HepG2 (cell line): ENCODE measurements at regions not wholly inside any gene's neighbourhood (a gene's known extent, or its start where the extent isn't known, plus 50 kb on each side); places are given as distances from the start of the nearest gene placed in this dataset.

Source experiments
- ATAC-seq: fragments of 200-7000 bp; cut with Tn5 transposase; 3 replicates; pipeline ENCODE4 v1.9.1; 2020; ENCODE audit warnings: mild to moderate bottlenecking, moderate library complexity
- BruUV-seq: library from RNA; stranded (reverse); fragments of 400-500 nt; replicated peaks from 2 replicates; lab custom pipeline; 2021; lab: Mats Ljungman, UMichigan
- CTCF ChIA-PET: fragments of 300-600 bp; formaldehyde crosslinking; extraction: SDS; loops from one replicate; lab custom pipeline; 2021; ENCODE audit warnings: low total read pairs, inconsistent platforms, low intra/inter-chr PET ratio; lab: Yijun Ruan, JAX
- POLR2A ChIA-PET: fragments of 350-600 bp; sonication (Branson Sonifier 250); formaldehyde crosslinking; loops from one replicate; lab custom pipeline; 2020; ENCODE audit warnings: antibody characterized with exemption, inconsistent platforms; lab: Yijun Ruan, JAX
- DNase-seq: peaks from one replicate; pipeline ENCODE4 v3.0.0-alpha.2; 2015; ENCODE audit warnings: low spot score
- FAIRE-seq: peaks from 3 replicates; lab custom pipeline; 2011; peaks lifted over from hg19 to GRCh38; lab: Jason Lieb, UNC
- H2AFZ ChIP-seq: one replicate; pipeline ENCODE4 v1.6.1; 2011; ENCODE audit warnings: low read length, inconsistent platforms
- H3K27ac ChIP-seq: fragments of 300-600 bp; 3 replicates; pipeline ENCODE4 v1.8.0; 2011; ENCODE audit warnings: mixed run types, mild to moderate bottlenecking, mixed read lengths, low read length, inconsistent platforms; ENCODE audit not compliant: insufficient read depth; ENCODE audit errors: extremely low read length
- H3K27me3 ChIP-seq, 2 experiments: fragments of 200-600 bp in 1 of 2; 2 replicates in 1 of 2; 3 replicates in 1 of 2; pipeline versions ENCODE4 v1.6.0 to v1.8.0; 2011; ENCODE audit warnings: low read length in 2 of 2, mild to moderate bottlenecking in 2 of 2, moderate library complexity in 2 of 2, inconsistent platforms in 1 of 2; ENCODE audit not compliant: insufficient read depth in 2 of 2, control insufficient read depth in 1 of 2
- H3K36me3 ChIP-seq, 2 experiments: fragments of 200-600 bp in 1 of 2; replicated peaks in 1 of 2; 2 replicates in 1 of 2; 3 replicates in 1 of 2; pipeline versions ENCODE4 v1.5.1 to v1.8.0; 2011; ENCODE audit warnings: low read length in 2 of 2, inconsistent platforms in 1 of 2; ENCODE audit not compliant: insufficient read depth in 2 of 2, control insufficient read depth in 1 of 2
- H3K4me1 ChIP-seq: 2 replicates; pipeline ENCODE4 v1.5.1; 2012; ENCODE audit warnings: low read length, inconsistent platforms; ENCODE audit not compliant: insufficient read depth
- H3K4me2 ChIP-seq: 2 replicates; pipeline ENCODE4 v1.6.0; 2011; ENCODE audit warnings: low read depth, low read length, inconsistent platforms
- H3K4me3 ChIP-seq, 3 experiments: fragments of 200-600 bp in 1 of 3; sonication (generic), shearing (Covaris generic) in 1 of 3; replicated peaks in 1 of 3; 2 replicates each; pipeline ENCODE4 v1.5.1; 2011 to 2016; ENCODE audit warnings: low read length in 3 of 3, inconsistent platforms in 2 of 3, low read depth in 2 of 3, mild to moderate bottlenecking in 2 of 3, control low read depth in 1 of 3, mixed read lengths in 1 of 3; ENCODE audit not compliant: insufficient read depth in 1 of 3
- H3K79me2 ChIP-seq: one replicate; pipeline ENCODE4 v1.6.1; 2011; ENCODE audit warnings: low read length, inconsistent platforms; ENCODE audit not compliant: insufficient read depth
- H3K9ac ChIP-seq: 2 replicates; pipeline ENCODE4 v1.6.0; 2011; ENCODE audit warnings: mild to moderate bottlenecking, low read depth, low read length, inconsistent platforms; ENCODE audit not compliant: insufficient read depth
- H3K9me3 ChIP-seq: 2 replicates; pipeline ENCODE4 v1.5.1; 2012; ENCODE audit warnings: mild to moderate bottlenecking, low read length
- H4K20me1 ChIP-seq: 2 replicates; pipeline ENCODE4 v1.6.0; 2011; ENCODE audit warnings: inconsistent platforms, mild to moderate bottlenecking, low read length, moderate library complexity; ENCODE audit not compliant: insufficient read depth
- ARNTL ChIP-seq: sonication (generic); formaldehyde crosslinking; IDR thresholded peaks from 2 replicates; pipeline ENCODE4 v1.4.0; 2020; ENCODE audit warnings: mild to moderate bottlenecking, missing genetic modification reagents
- FOXA3 ChIP-seq: IDR thresholded peaks from 2 replicates; pipeline ENCODE4 v1.6.1; 2016; ENCODE audit warnings: missing genetic modification reagents, missing compliant biosample characterization
- KMT2A ChIP-seq: sonication (generic); formaldehyde crosslinking; IDR thresholded peaks from 2 replicates; pipeline ENCODE4 v1.4.0; 2020; ENCODE audit warnings: missing genetic modification reagents
- NCOR1 ChIP-seq: fragments of 200-600 bp; sonication (generic); IDR thresholded peaks from 2 replicates; pipeline ENCODE4 v1.7.0; 2017; ENCODE audit warnings: antibody characterized with exemption, low read length, borderline replicate concordance
- PHF5A ChIP-seq: IDR thresholded peaks from one replicate; pipeline ENCODE4 v1.6.1; 2018; ENCODE audit warnings: low read depth, missing genetic modification reagents; ENCODE audit not compliant: unreplicated experiment
- STAT5B ChIP-seq: sonication (generic); formaldehyde crosslinking; IDR thresholded peaks from 2 replicates; pipeline ENCODE4 v1.4.0; 2020; ENCODE audit warnings: missing genetic modification reagents
- ZNF274 ChIP-seq: sonication (generic); formaldehyde crosslinking; IDR thresholded peaks from 2 replicates; pipeline ENCODE4 v1.5.1; 2020; ENCODE audit warnings: mild to moderate bottlenecking, missing genetic modification reagents
- WGBS: methylation state at CpG from one replicate; pipeline ENCODE4 v1.1.6; 2017; ENCODE audit warnings: low lambda C conversion rate; 5-methylcytosine and 5-hydroxymethylcytosine counted together
- in situ Hi-C: cut with HindIII; loops from 2 replicates; pipeline ENCODE4 v1.10.0; 2017; ENCODE audit warnings: low pct_unique_long_range_greater_than_20kb; ENCODE audit not compliant: extremely low pct_ligation_motif_present
- intact Hi-C: fragments of 100-400 bp; cut with micrococcal nuclease; formaldehyde crosslinking; loops from one replicate; pipeline ENCODE4 v1.10.0; 2022; ENCODE audit not compliant: unreplicated experiment
- TF ChIP-seq, protein P1 (sequence below), 2 experiments: IDR thresholded peaks; 2 replicates each; pipeline ENCODE4 v1.6.1; 2011 to 2012; ENCODE audit warnings: low read length in 2 of 2, borderline replicate concordance in 1 of 2, low read depth in 1 of 2, mild to moderate bottlenecking in 1 of 2, moderate library complexity in 1 of 2
- TF ChIP-seq, protein P2 (sequence below), 2 experiments: fragments of 450-650 bp in 1 of 2; sonication (generic) in 1 of 2; formaldehyde crosslinking; IDR thresholded peaks; 2 replicates each; pipeline versions ENCODE4 v1.5.0 to v1.8.0; 2020 to 2022; ENCODE audit warnings: mild to moderate bottlenecking in 1 of 2, missing genetic modification reagents in 1 of 2

DNA sequence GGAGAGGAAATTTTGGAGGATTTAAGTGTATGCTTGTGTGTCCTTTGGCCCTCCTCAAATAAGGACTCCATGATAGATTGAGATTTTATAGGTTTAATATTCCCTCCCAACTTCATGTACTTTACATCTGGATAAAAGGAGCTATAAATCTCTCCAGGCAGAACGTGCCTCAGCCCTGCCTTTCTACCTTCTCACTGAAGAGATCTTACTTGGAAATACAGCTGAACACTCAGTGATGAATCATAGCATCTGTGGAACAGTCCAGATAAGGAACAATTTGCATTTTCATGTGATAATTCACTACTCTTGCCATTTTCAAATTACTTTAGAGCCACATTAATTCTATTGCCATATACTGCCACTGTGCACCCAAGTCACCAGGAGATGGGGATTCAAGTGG, 364.6 kb upstream of the PODXL start (continued):
- TF ChIP-seq, protein P1, sequence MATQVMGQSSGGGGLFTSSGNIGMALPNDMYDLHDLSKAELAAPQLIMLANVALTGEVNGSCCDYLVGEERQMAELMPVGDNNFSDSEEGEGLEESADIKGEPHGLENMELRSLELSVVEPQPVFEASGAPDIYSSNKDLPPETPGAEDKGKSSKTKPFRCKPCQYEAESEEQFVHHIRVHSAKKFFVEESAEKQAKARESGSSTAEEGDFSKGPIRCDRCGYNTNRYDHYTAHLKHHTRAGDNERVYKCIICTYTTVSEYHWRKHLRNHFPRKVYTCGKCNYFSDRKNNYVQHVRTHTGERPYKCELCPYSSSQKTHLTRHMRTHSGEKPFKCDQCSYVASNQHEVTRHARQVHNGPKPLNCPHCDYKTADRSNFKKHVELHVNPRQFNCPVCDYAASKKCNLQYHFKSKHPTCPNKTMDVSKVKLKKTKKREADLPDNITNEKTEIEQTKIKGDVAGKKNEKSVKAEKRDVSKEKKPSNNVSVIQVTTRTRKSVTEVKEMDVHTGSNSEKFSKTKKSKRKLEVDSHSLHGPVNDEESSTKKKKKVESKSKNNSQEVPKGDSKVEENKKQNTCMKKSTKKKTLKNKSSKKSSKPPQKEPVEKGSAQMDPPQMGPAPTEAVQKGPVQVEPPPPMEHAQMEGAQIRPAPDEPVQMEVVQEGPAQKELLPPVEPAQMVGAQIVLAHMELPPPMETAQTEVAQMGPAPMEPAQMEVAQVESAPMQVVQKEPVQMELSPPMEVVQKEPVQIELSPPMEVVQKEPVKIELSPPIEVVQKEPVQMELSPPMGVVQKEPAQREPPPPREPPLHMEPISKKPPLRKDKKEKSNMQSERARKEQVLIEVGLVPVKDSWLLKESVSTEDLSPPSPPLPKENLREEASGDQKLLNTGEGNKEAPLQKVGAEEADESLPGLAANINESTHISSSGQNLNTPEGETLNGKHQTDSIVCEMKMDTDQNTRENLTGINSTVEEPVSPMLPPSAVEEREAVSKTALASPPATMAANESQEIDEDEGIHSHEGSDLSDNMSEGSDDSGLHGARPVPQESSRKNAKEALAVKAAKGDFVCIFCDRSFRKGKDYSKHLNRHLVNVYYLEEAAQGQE (IDR thresholded peaks at IDR 0.05; ENCODE audit: borderline replicate concordance in 1 of 2, low read depth in 1 of 2, low read length in 2 of 2) = no peak
- TF ChIP-seq NCOR1 (no peak), ARNTL (CRISPR knock-in tag) (no peak), ZNF274 (CRISPR knock-in tag) (no peak), FOXA3 (CRISPR knock-in tag) (no peak)
- TF ChIP-seq, protein P2, sequence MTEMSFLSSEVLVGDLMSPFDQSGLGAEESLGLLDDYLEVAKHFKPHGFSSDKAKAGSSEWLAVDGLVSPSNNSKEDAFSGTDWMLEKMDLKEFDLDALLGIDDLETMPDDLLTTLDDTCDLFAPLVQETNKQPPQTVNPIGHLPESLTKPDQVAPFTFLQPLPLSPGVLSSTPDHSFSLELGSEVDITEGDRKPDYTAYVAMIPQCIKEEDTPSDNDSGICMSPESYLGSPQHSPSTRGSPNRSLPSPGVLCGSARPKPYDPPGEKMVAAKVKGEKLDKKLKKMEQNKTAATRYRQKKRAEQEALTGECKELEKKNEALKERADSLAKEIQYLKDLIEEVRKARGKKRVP (CRISPR knock-in tag; IDR thresholded peaks at IDR 0.05) = no peak

DNA sequence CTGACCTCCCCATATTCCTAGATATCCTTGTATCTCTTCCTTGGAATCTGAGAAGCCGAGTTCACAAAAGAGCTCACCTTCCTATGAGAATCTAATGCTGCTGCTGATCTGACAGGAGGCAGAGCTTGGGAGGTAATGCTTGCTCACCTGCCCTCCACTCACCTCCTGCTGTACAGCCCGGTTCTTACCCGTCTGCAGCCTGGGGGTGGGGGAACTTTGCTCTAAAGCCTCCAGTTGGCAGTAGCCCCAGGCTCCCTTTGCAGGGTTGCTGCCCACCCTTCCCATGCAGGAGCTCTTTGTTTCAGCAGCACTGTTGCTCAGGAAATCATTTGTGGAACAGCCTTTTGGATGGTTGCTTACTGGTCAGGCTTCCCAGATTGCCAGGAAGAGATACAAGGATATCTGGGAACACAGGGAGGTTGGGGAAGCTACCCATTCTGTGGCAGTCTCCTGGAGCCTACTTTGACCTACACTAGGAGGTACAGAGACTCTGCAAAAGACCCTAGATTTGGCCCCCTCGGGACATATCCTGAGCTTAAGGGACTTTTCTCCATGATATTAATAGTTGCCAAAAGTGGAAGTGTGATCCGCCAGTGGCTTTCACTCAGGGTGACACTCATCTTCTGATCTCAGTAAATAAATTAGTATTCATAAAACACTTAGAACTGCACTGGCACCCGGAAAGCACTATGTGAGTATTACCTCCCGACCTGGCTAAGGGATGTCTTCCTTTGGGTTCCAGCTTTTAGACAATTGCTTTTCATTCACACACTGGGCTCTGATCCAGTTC, 363.7 kb upstream of the PODXL start:
- TF ChIP-seq STAT5B (CRISPR knock-in tag) (no peak), PHF5A (CRISPR knock-in tag) (no peak), KMT2A (no peak)
- no peaks in the 10 kb centered on the region for H3K36me3 ChIP-seq
- intact Hi-C loops (no loop called here), in situ Hi-C loops (no loop called here)
- WGBS = 6% methylated on average over 7 of the region's 7 CpGs
- no peaks in the 10 kb centered on the region for H3K4me1 ChIP-seq
- H3K9ac ChIP-seq = no peak overlapping the region
- peaks cover 0 to 7% of the 10 kb centered on the region in 2 experiments; a peak in 1 of 5 replicates for H3K27me3 ChIP-seq
- no peak overlapping the region for H3K4me3 ChIP-seq
- H3K4me2 ChIP-seq = no peak overlapping the region
- ChIA-PET POLR2A (no interaction called here), CTCF (no interaction called here)
- no peak overlapping the region for H2AFZ ChIP-seq
- DNase-seq = no peak
- no peaks in the 10 kb centered on the region for H4K20me1 ChIP-seq
- no peak for ATAC-seq
- H3K27ac ChIP-seq = no peak overlapping the region
- no peak for FAIRE-seq
- H3K9me3 ChIP-seq = no peaks in the 10 kb centered on the region
- no peaks in the 10 kb centered on the region for H3K79me2 ChIP-seq
- BruUV-seq = no TSS peak
